Type B pancreatic cell (in vitro differentiated cells): ENCODE measurements at regions not wholly inside any gene's neighbourhood (a gene's known extent, or its start where the extent isn't known, plus 50 kb on each side); places are given as distances from the start of the nearest gene placed in this dataset.

ENCODE experiments used
- DNase-seq: peaks from one replicate; pipeline ENCODE4 v3.0.0; 2021; ENCODE audit warnings: mixed read lengths; ENCODE audit not compliant: unreplicated experiment; ENCODE audit errors: extremely low spot score
- H3K27ac Mint-ChIP-seq: 2 replicates; pipeline ENCODE4 v1.8.0; 2021; ENCODE audit warnings: mild to moderate bottlenecking, mixed read lengths
- H3K27me3 Mint-ChIP-seq: 2 replicates; pipeline ENCODE4 v1.8.0; 2021; ENCODE audit warnings: mixed read lengths
- H3K36me3 Mint-ChIP-seq: 2 replicates; pipeline ENCODE4 v1.8.0; 2021; ENCODE audit warnings: mixed read lengths
- H3K4me1 Mint-ChIP-seq: one replicate; pipeline ENCODE4 v1.8.0; 2021; ENCODE audit warnings: mixed read lengths; ENCODE audit not compliant: unreplicated experiment
- H3K4me3 Mint-ChIP-seq: 2 replicates; pipeline ENCODE4 v1.8.0; 2021; ENCODE audit warnings: mild to moderate bottlenecking, mixed read lengths
- H3K9me3 Mint-ChIP-seq: 2 replicates; pipeline ENCODE4 v1.8.0; 2021; ENCODE audit warnings: mixed read lengths
- TF ChIP-seq, protein P1 (sequence below): fragments of 200-600 bp; sonication (generic); conservative IDR thresholded peaks from 2 replicates; pipeline ENCODE4 v1.5.0; 2021; ENCODE audit warnings: antibody characterized with exemption, mild to moderate bottlenecking

DNA sequence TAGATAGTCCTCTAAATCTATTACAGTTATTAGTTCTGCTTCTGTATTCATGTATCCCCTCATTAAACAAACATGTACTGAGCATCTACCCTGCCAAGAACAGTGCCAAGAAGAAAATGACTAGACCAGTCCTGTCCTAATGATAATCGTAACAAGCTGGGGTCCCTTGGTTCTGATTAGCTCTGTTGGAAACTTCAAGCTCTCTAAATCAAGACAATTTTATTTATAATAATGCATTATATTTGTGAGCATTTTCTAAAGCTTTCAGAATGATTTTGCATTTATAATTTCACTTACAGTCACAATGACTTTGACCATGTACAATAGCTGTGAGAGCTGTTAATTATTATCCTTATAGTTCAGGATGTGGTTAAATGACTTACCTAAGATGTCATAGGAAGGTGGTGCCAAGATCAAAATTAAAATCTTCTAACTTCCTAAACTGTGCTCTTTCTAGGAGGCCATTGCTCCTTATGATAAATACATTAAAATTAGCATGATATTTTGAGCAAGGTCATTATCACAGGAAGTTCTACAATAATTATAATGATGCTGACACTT, 336.5 kb upstream of the SLC39A10 start:
- H3K36me3 Mint-ChIP-seq, result no peaks in the 10 kb centered on the region
- TF ChIP-seq, protein P1, sequence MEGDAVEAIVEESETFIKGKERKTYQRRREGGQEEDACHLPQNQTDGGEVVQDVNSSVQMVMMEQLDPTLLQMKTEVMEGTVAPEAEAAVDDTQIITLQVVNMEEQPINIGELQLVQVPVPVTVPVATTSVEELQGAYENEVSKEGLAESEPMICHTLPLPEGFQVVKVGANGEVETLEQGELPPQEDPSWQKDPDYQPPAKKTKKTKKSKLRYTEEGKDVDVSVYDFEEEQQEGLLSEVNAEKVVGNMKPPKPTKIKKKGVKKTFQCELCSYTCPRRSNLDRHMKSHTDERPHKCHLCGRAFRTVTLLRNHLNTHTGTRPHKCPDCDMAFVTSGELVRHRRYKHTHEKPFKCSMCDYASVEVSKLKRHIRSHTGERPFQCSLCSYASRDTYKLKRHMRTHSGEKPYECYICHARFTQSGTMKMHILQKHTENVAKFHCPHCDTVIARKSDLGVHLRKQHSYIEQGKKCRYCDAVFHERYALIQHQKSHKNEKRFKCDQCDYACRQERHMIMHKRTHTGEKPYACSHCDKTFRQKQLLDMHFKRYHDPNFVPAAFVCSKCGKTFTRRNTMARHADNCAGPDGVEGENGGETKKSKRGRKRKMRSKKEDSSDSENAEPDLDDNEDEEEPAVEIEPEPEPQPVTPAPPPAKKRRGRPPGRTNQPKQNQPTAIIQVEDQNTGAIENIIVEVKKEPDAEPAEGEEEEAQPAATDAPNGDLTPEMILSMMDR, result no peak
- no peaks in the 10 kb centered on the region for H3K9me3 Mint-ChIP-seq
- no peak for DNase-seq
- H3K4me3 Mint-ChIP-seq, result no peak overlapping the region
- peaks cover 19% of the 10 kb centered on the region for H3K27me3 Mint-ChIP-seq
- peaks cover 18% of the 10 kb centered on the region for H3K4me1 Mint-ChIP-seq
- H3K27ac Mint-ChIP-seq, result no peak overlapping the region

DNA sequence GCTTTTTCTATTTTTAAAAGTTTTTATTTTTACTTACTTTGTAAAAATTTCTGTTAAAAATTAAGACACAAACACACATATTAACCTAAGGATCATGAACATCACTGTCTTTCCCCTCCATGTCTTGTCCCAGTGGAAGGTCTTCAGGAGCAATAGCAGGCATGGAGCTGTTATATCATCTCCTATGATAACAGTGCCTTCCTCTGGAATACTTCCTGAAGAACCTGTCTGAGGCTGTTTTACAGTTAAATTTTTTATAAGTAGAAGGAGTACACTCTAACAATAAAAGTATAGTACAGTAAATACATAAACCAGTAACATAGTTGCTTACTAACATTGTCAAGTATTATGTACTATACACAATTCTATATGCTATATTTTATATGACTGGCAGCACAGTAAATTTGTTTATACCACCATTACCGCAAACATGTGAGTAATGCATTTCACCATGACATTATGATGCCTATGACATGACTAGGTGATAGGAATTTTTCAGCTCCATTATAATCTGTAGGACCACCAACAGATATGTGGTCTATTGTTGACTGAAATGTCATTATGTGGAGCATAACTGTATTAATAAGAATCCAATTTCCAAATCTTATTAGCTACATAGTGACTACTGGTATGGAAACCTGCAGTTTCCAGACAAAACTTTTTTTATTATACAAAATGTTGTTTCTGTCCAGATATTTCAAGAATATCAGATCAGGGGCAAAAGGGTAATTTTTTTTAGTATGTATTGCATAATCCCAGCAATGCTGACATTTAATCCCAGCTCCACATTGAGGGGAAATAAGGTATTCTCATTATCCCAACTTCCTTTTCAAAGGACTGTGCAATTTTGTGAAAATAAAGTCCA, 337.2 kb upstream of the SLC39A10 start:
- TF ChIP-seq, protein P1, result no peak
- Mint-ChIP-seq H3K9me3 (no peaks in the 10 kb centered on the region), H3K4me3 (no peak overlapping the region), H3K27ac (no peak overlapping the region), H3K4me1 (peaks cover 18% of the 10 kb centered on the region), H3K36me3 (no peaks in the 10 kb centered on the region), H3K27me3 (peaks cover 17% of the 10 kb centered on the region)
- no peak for DNase-seq

DNA sequence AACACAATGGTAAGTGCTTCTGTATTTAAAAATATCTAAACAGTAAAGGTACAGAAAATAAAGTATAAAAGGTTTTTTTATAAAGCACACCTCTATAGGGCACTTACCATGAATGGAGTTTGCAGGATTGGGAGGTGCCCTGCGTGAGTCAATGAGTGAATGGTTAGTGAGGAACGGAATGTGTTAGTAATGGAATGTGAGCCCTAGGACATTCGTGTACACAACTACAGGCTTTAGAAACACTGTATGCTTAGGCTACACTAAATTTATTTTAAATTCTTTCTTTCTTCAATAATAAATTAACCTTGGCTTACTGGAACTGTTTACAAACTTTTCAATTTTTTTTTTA, 337.9 kb upstream of the SLC39A10 start:
- DNase-seq, result no peak
- Mint-ChIP-seq H3K9me3 (no peaks in the 10 kb centered on the region), H3K36me3 (no peaks in the 10 kb centered on the region), H3K4me3 (no peak overlapping the region), H3K27me3 (peaks cover 10% of the 10 kb centered on the region), H3K4me1 (peaks cover 18% of the 10 kb centered on the region), H3K27ac (no peak overlapping the region)
- TF ChIP-seq, protein P1, result no peak

DNA sequence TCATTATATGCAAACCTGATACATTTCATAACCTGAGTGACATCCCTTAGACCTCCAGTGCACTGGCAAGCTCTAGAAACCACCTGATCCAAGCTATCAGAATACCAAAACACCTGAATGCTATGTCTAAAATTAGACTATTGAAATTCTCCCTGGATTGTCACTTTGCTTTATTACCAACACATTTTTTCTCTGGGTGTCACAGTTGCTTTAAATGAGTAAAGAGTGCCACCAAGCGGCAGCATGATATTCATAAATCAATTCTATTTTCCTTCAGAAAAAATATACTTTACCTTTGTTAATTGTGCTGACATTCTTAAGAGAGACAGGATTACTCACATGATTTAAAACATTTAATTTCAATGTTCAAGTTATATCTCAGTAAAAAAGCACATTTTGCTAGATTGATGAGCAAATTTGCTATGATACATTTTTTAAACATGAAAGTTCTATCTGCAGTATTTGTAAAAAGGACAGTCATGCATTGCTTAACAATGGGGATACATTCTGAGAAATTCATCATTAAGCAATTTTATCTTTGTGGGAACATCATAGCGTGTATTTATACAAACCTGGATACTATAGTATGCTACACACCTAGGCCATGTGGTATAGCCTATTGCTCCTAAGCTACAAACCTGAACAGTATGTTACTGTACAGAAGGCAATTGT, 338.4 kb upstream of the SLC39A10 start:
- TF ChIP-seq, protein P1, result peak; percentile 86
- H3K4me1 Mint-ChIP-seq, result peaks cover 18% of the 10 kb centered on the region
- peaks cover 8% of the 10 kb centered on the region for H3K27me3 Mint-ChIP-seq
- no peaks in the 10 kb centered on the region for H3K36me3 Mint-ChIP-seq
- H3K27ac Mint-ChIP-seq, result no peak overlapping the region
- no peaks in the 10 kb centered on the region for H3K9me3 Mint-ChIP-seq
- H3K4me3 Mint-ChIP-seq, result no peak overlapping the region
- no peak for DNase-seq

DNA sequence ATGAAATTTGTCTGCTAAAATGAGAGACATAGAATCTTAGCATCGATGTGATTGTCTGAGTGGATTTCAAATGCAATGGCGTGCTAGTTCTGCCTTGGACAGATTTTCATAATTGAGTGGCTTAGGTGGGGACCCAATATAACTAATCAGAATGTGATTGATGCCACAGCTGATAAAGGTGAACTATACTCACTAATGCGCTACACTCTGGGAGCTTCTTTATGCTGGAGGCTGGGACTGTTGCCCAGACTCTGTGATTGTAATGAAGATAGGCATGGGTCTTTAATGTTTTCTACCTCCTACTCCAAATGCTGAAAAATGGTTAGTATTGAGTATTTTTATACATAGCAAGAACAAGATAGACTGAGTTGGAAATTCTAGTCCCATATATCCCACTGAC, 339.5 kb upstream of the SLC39A10 start:
- no peaks in the 10 kb centered on the region for H3K9me3 Mint-ChIP-seq
- TF ChIP-seq, protein P1, result no peak
- no peak overlapping the region for H3K27ac Mint-ChIP-seq
- H3K27me3 Mint-ChIP-seq, result peaks cover 8% of the 10 kb centered on the region
- no peak for DNase-seq
- peaks cover 18% of the 10 kb centered on the region for H3K4me1 Mint-ChIP-seq
- no peak overlapping the region for H3K4me3 Mint-ChIP-seq
- no peaks in the 10 kb centered on the region for H3K36me3 Mint-ChIP-seq
